HL-60 (cell line): ENCODE measurements at regions not wholly inside any gene's neighbourhood (a gene's known extent, or its start where the extent isn't known, plus 50 kb on each side); places are given as distances from the start of the nearest gene placed in this dataset.

Source experiments
- CTCF ChIP-seq: IDR thresholded peaks from one replicate; pipeline ENCODE4 v1.5.1; 2011; ENCODE audit warnings: low read length, control low read depth, inconsistent platforms; ENCODE audit not compliant: insufficient read depth
- GABPA ChIP-seq: IDR thresholded peaks from 2 replicates; pipeline ENCODE4 v1.6.1; 2012; ENCODE audit warnings: low read depth
- REST ChIP-seq: IDR thresholded peaks from 2 replicates; pipeline ENCODE4 v1.6.1; 2012; ENCODE audit warnings: low read depth; ENCODE audit not compliant: insufficient replicate concordance

GRCh38 chr3:72129501-72130094, 344.6 kb upstream of the PROK2 start:
- no peak for TF ChIP-seq CTCF
- TF ChIP-seq GABPA, result no peak
- no peak for TF ChIP-seq REST
